ENCODE measurements at regions not wholly inside any gene's neighbourhood (a gene's known extent, or its start where the extent isn't known, plus 50 kb on each side); places are given as distances from the start of the nearest gene placed in this dataset.

DNA sequence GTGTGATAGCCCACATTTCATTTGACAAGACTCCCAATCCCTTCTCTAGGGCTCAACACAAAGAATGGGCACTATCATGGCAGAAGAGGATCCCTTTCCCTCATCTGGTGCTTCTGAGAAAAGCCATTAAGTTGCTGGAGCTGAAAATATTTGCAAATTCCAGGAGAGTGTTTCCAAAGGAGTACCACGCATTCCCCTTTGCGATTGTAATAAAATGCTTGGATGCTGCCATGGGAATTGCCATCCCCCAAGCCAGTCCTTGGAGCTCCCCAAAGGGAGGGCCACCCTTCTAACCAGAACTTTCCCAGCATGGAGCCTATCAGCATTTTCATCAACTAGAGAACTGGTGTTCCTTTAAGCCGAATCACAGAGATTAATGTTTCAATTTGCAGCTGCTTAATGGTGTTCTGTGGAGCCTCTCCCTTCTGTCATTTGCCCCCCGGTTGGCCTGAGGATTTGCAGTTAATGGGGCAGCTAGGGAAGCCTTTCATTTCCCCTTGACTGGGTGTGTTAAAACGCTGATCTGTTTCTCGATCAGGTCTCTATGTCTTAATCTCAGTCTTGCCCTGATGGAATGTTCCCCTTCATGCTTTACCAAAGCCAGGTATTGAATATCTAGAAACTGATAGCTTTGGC, 133.0 kb downstream of the ENC1 start:
- TF ChIP-seq SPI1 (IDR thresholded peaks at IDR 0.05; ENCODE audit: low read depth, low read length) (no peak), TAF1 (IDR thresholded peaks at IDR 0.05; ENCODE audit: low read depth, low read length) (no peak), POLR2AphosphoS5 (IDR thresholded peaks at IDR 0.05; ENCODE audit: low read depth, low read length) (no peak)

Measured in GM12891 (cell line).